ENCODE measurements at regions not wholly inside any gene's neighbourhood (a gene's known extent, or its start where the extent isn't known, plus 50 kb on each side); places are given as distances from the start of the nearest gene placed in this dataset.

DNA sequence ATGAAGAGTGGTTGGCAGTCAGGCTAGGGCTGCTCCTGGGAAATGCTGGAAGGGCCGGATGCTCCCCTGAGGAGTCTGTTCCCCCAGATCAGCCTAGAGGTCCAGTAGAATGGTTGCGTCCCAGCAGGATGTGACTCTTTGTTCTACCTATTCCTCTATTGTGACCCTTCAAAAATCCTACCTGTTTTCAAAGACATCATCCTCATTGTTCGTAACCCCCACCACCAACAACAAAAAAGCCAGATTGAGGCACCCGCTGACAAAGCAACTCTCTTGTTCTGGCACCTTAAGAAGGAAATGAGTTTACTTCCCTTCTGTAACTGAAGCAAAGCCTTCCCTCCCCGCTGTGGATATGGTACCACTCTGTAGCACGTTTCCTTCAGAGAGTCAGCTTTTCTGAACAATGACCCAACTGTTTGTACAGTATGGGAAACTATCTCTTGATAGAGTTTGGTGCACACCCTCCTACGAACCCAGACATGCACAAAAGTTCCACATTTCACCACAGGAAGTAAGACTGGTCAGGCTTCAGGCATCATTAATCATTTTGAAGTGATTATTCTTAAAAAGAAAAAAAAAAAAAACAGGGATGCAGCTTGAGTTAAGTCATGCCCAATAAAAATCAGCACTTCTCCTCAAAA, 207.2 kb downstream of the ENC1 start:
- TF ChIP-seq, protein P1, sequence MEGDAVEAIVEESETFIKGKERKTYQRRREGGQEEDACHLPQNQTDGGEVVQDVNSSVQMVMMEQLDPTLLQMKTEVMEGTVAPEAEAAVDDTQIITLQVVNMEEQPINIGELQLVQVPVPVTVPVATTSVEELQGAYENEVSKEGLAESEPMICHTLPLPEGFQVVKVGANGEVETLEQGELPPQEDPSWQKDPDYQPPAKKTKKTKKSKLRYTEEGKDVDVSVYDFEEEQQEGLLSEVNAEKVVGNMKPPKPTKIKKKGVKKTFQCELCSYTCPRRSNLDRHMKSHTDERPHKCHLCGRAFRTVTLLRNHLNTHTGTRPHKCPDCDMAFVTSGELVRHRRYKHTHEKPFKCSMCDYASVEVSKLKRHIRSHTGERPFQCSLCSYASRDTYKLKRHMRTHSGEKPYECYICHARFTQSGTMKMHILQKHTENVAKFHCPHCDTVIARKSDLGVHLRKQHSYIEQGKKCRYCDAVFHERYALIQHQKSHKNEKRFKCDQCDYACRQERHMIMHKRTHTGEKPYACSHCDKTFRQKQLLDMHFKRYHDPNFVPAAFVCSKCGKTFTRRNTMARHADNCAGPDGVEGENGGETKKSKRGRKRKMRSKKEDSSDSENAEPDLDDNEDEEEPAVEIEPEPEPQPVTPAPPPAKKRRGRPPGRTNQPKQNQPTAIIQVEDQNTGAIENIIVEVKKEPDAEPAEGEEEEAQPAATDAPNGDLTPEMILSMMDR (IDR thresholded peaks at IDR 0.05), result no peak
- no peak for TF ChIP-seq EZH2 (IDR thresholded peaks at IDR 0.05)
